ENCODE measurements at regions not wholly inside any gene's neighbourhood (a gene's known extent, or its start where the extent isn't known, plus 50 kb on each side); places are given as distances from the start of the nearest gene placed in this dataset.

- DNase-seq (ENCODE audit: low read depth, low spot score), result no peak
Observed at GRCh38 chr13:38606699-38607535, 80.0 kb upstream of the FREM2 start.

- DNase-seq (ENCODE audit: low read depth, low spot score), result no peak
Observed at GRCh38 chr13:38617936-38618335, 68.9 kb upstream of the FREM2 start.

GRCh38 chr13:38618336-38618735 is 68.5 kb upstream of the FREM2 start:
- no peak for DNase-seq (ENCODE audit: low read depth, low spot score)

GRCh38 chr13:38618881-38619280 is 68.0 kb upstream of the FREM2 start:
- DNase-seq (ENCODE audit: low read depth, low spot score), result no peak

GRCh38 chr13:38620876-38621275 is 66.0 kb upstream of the FREM2 start:
- no peak for DNase-seq (ENCODE audit: low read depth, low spot score)

GRCh38 chr13:38624822-38625221 is 62.1 kb upstream of the FREM2 start:
- no peak for DNase-seq (ENCODE audit: low read depth, low spot score)

GRCh38 chr13:38628554-38628953 is 58.3 kb upstream of the FREM2 start:
- no peak for DNase-seq (ENCODE audit: low read depth, low spot score)

GRCh38 chr13:38630780-38631179 is 56.1 kb upstream of the FREM2 start:
- DNase-seq (ENCODE audit: low read depth, low spot score), result no peak

GRCh38 chr13:38635030-38635429 is 51.8 kb upstream of the FREM2 start:
- DNase-seq (ENCODE audit: low read depth, low spot score), result no peak

GRCh38 chr13:38636073-38636472 is 50.8 kb upstream of the FREM2 start:
- no peak for DNase-seq (ENCODE audit: low read depth, low spot score)

- DNase-seq (ENCODE audit: low read depth, low spot score), result no peak
Observed at GRCh38 chr13:38636761-38637160, 50.1 kb upstream of the FREM2 start.

Data from pulmonary artery endothelial cell (primary cell).